HG02763 (cell line): ENCODE measurements at regions not wholly inside any gene's neighbourhood (a gene's known extent, or its start where the extent isn't known, plus 50 kb on each side); places are given as distances from the start of the nearest gene placed in this dataset.
"Not testable (repeated sequence)": the region's sequence is repeated elsewhere in the genome, so short reads cannot be mapped to it uniquely, and the experiment has no call there.

Experiments
- ATAC-seq: cut with Tn5 transposase; IDR thresholded peaks from one replicate; pipeline ENCODE4 v1.9.1; 2021; ENCODE audit warnings: mild to moderate bottlenecking, moderate library complexity; ENCODE audit not compliant: unreplicated experiment

- ATAC-seq = no peak
Measured at GRCh38 chr2:143936538-143936847, 583.4 kb downstream of the ZEB2 start.

GRCh38 chr2:143935482-143935752 is 584.5 kb downstream of the ZEB2 start:
- ATAC-seq = no peak

- ATAC-seq = peak; percentile 32
Measured at GRCh38 chr2:143934626-143935481, 585.1 kb downstream of the ZEB2 start.

DNA sequence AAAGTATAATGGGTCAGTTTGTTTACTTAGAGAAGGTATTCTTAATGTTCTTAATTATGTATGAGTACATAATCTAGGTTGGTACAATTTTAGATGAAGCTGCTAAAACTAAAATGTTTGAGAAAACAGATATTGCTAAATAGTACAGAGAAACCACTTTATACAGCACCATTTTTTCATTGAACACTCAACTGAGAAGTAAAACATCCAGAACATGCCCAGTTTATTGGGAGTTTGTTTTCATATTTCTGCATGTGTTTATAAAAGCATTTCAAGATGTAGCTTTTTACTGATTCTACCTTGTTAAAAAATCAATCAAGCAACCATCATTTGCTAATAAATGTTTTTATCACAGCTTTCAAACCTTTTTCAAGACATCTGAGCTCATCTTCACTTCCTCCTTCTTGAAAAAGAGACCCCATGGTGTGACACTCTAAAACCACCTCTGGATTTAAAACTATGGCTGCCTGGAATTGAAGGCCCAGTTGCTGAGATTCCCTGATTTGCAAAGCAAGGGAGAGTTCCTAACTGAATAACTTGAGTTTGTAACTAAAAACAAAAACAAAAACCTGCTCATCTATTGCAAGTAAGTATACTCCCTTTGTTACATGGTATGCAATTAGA is 585.9 kb downstream of the ZEB2 start:
- peak; percentile 3 for ATAC-seq

DNA sequence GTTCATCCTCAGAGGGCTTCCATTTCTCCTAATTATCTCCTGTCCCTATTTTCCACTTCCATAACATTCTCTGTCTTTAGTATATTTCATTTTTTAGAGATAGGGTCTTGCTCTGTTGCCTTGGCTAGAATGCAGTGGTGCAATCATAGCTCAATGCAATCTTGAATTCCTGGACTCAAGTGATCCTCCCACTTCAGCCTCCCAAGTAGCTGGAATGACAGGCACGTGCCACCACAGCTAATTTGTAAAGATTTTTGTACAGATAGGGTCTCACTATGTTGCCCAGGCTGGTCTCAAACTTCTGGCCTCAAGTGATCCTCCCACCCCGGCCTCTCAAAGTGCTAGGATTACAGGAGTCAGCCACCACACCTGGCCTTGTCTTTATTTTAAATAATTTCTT is 589.0 kb downstream of the ZEB2 start:
- no peak for ATAC-seq

- no peak for ATAC-seq
Measured at GRCh38 chr2:143928613-143929012, 591.3 kb downstream of the ZEB2 start.

GRCh38 chr2:143928184-143928583 is 591.7 kb downstream of the ZEB2 start:
- ATAC-seq = no peak

DNA sequence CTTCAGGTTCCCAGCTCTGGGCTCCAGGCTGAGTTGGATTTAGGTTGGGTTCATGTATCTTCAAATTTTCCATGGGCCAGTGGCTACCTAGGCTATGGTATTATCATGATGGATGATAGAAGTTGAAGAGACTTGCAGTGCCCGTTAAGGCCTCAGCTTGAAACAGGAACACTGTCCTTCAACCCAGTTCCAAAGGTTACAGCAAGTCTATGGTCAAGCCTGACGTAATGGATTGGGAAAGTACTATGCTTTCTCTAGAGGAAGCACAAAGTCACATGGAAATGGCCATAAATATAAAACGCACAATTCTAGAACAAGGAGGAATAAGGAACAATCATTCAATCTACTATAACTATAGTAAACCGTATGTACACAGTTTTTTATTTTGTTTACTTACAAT is 593.2 kb downstream of the ZEB2 start:
- ATAC-seq = no peak

DNA sequence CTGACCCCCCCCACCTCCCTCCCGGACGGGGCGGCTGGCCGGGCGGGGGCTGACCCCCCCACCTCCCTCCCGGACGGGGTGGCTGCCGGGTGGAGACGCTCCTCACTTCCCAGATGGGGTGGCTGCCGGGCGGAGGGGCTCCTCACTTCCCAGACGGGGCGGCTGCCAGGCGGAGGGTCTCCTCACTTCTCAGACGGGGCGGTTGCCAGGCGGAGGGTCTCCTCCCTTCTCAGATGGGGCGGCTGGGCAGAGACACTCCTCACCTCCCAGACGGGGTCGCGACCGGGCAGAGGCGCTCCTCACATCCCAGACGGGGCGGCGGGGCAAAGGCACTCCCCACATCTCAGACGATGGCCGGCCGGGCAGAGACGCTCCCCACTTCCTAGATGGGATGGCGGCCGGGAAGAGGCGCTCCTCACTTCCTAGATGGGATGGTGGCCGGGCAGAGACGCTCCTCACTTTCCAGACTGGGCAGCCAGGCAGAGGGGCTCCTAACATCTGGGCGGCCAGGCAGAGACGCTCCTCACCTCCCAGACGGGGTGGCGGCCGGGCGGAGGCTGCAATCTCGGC is 597.6 kb downstream of the ZEB2 start:
- not testable (repeated sequence) for ATAC-seq

DNA sequence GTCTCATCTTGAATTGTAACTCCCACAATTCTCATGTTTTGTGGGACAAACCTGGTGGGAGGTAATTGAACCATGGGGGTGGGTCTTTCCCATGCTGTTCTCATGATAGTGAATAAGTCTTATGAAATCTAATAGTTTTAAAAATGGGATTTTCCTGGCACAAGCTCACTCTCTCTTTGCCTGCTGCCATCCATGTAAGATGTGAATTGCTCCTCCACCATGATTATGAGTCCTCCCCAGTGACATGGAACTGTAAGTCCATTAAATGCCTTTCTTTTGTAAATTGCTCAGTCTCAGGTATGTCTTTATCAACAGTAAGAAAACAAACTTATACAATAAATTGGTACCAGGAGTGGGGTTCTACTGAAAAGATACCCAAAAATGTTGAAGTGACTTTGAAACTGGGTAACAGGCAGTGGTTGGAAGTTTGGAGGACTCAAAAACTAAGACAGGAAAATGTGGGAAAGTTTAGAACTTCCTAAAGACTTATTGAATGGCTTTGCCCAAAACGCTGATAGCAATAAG is 601.4 kb downstream of the ZEB2 start:
- no peak for ATAC-seq

DNA sequence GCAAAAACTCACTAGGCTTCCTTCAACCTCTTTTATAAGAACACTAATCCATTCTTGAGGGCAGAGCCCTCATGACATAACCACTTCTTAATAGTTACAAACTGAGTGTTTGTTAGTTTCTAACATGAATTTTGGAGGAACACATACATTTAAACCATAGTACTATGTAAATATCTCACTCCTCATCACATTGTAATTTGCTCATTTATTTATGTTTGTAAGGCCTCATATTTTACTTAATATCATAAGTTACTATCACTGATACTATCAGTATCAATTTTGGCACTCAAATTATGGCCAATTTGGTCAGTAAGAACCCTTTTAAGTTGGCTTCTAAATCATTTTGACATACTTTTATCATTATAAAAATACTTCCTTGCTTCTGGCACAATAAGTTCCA is 603.1 kb downstream of the ZEB2 start:
- ATAC-seq = no peak

- ATAC-seq = no peak
Measured at GRCh38 chr2:143909577-143910353, 610.2 kb downstream of the ZEB2 start.

DNA sequence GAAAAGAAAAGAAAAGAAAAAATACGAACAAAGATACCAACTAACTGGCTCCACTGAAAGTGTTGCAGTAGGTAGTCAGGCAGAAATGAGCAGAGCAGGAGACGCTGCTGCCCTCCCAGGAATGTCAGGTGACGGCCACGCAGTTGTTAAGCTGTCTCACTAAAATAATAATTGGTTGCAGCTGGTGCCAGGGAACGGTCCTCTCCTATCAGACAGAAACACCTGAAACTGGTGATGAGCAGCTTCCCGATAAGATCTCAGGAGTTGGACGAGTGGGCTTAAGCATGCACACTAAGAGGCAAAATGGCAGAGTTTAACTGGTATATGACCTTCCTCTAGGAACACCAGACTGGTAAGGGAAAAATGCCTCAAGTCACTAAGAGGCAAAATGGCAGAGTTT is 611.1 kb downstream of the ZEB2 start:
- no peak for ATAC-seq

- no peak for ATAC-seq
Measured at GRCh38 chr2:143907801-143908200, 612.1 kb downstream of the ZEB2 start.

DNA sequence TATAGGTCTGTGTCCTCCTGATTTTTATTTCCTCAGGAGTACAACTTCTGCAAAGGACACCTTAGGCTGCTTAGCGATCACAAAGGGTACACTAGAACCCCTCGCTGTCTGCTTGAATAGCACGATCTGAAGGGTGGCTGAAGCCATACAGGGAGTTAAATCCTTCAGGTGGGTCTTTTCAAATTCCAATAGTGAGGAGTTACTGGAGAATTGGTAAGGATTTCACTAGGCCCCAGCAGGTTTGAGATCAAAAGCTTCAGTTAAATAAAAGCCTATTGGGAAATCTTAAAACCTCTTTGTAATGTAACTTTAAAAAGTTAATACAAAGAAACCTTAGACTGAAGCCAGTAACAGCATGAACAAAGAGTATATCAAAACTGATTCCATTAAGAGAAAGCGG is 613.1 kb downstream of the ZEB2 start:
- no peak for ATAC-seq

DNA sequence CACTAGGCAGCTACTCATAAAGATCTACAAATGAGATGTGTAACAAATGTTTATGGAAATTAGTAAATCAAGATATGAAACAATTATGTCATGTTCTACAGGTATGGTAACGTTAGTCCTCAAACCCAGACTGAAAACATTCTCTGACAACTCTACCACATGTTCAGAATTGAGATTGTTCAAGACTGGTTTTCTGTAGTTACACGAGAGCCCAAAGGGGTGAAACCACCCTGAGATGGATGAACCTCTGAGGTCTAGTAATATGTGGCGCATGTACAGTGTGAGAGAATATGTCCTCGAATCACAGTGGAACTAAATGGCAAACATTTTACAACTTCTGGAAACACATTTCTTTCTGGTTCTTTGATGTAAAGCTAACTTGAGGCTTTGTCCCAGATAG is 614.3 kb downstream of the ZEB2 start:
- no peak for ATAC-seq

GRCh38 chr2:143903172-143903856 is 616.6 kb downstream of the ZEB2 start:
- ATAC-seq = no peak

GRCh38 chr2:143901185-143901842 is 618.6 kb downstream of the ZEB2 start:
- ATAC-seq = peak; percentile 73

DNA sequence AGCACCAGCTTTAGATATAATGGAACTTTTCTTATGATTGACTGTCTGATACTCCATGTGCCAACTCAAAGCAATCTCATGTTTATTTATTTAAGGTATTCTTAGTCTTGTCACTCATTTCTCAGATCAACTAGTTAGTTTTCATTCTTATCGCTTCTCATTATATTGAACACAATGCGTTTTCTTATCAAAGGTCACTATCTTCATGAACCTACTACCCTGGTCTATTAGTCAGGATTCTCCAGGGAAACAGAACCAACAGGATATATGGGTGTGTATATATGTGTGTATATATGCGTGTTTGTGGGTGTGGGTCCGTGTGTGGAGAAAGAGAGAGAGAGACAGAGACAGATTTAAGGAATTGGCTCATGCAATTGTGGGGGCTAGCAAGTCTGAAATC is 619.9 kb downstream of the ZEB2 start:
- ATAC-seq = no peak

GRCh38 chr2:143893371-143893770 is 626.5 kb downstream of the ZEB2 start:
- no peak for ATAC-seq
